GM23248 (cell line): ENCODE measurements at regions not wholly inside any gene's neighbourhood (a gene's known extent, or its start where the extent isn't known, plus 50 kb on each side); places are given as distances from the start of the nearest gene placed in this dataset.
A peak's percentile ranks its signal among the peaks of the same experiment; 100 is the strongest.

Experiments
- DNase-seq: peaks from one replicate; pipeline ENCODE4 v3.0.0-alpha.2; 2015
- H2AFZ ChIP-seq: fragments of 200-600 bp; sonication (generic); 2 replicates; pipeline ENCODE4 v1.6.1; 2016; ENCODE audit warnings: antibody characterized with exemption
- H3F3A ChIP-seq: fragments of 200-600 bp; sonication (generic); 2 replicates; pipeline ENCODE4 v1.6.1; 2016; ENCODE audit warnings: mild to moderate bottlenecking, antibody characterized with exemption, mixed run types; ENCODE audit not compliant: insufficient read depth
- H3K27ac ChIP-seq: fragments of 200-600 bp; sonication (generic); 2 replicates; pipeline ENCODE4 v1.5.1; 2016; ENCODE audit warnings: mild to moderate bottlenecking
- H3K27me3 ChIP-seq: fragments of 200-600 bp; sonication (generic); replicated peaks from 2 replicates; pipeline ENCODE4 v1.6.1; 2016; ENCODE audit warnings: mild to moderate bottlenecking; ENCODE audit not compliant: insufficient read depth
- H3K36me3 ChIP-seq: fragments of 200-600 bp; sonication (generic); 2 replicates; pipeline ENCODE4 v1.6.1; 2016; ENCODE audit warnings: low read depth, mild to moderate bottlenecking
- H3K4me1 ChIP-seq: fragments of 200-600 bp; sonication (generic); 2 replicates; pipeline ENCODE4 v1.6.1; 2016; ENCODE audit warnings: mild to moderate bottlenecking; ENCODE audit not compliant: insufficient read depth
- H3K4me2 ChIP-seq: fragments of 200-600 bp; sonication (generic); one replicate; pipeline ENCODE4 v1.6.1; 2016; ENCODE audit warnings: mild to moderate bottlenecking; ENCODE audit not compliant: unreplicated experiment
- H3K4me3 ChIP-seq: fragments of 200-600 bp; sonication (generic); 2 replicates; pipeline ENCODE4 v1.5.1; 2016; ENCODE audit warnings: mild to moderate bottlenecking
- H3K79me2 ChIP-seq: fragments of 200-600 bp; sonication (generic); 2 replicates; pipeline ENCODE4 v1.6.1; 2016; ENCODE audit warnings: mild to moderate bottlenecking; ENCODE audit not compliant: insufficient read depth
- H3K9ac ChIP-seq: fragments of 200-600 bp; sonication (generic); 2 replicates; pipeline ENCODE4 v1.6.1; 2016; ENCODE audit warnings: mild to moderate bottlenecking
- H3K9me2 ChIP-seq: fragments of 200-600 bp; sonication (generic); 2 replicates; pipeline ENCODE4 v1.6.1; 2016; ENCODE audit warnings: mixed run types, mild to moderate bottlenecking, moderate library complexity; ENCODE audit not compliant: insufficient read depth
- H3K9me3 ChIP-seq: fragments of 200-600 bp; sonication (generic); one replicate; pipeline ENCODE4 v1.6.1; 2017; ENCODE audit warnings: low read depth
- H4K20me1 ChIP-seq: fragments of 200-600 bp; sonication (generic); 2 replicates; pipeline ENCODE4 v1.6.0; 2016; ENCODE audit not compliant: insufficient read depth
- EZH2 ChIP-seq: fragments of 200-600 bp; sonication (generic); IDR thresholded peaks from 2 replicates; pipeline ENCODE4 v1.6.1; 2018; ENCODE audit warnings: antibody characterized with exemption, mild to moderate bottlenecking; ENCODE audit not compliant: insufficient read depth, poor library complexity, severe bottlenecking
- EZH2phosphoT487 ChIP-seq: fragments of 200-600 bp; sonication (generic); IDR thresholded peaks from 2 replicates; pipeline ENCODE4 v1.6.1; 2018; ENCODE audit warnings: antibody characterized with exemption, moderate library complexity, mild to moderate bottlenecking, low read depth; ENCODE audit not compliant: insufficient read depth
- WGBS, 2 experiments: methylation state at CpG; one replicate each; pipeline ENCODE4 v1.1.6; 2015 to 2017; ENCODE audit warnings: low lambda C conversion rate in 2 of 2, low coverage in 1 of 2; ENCODE audit errors: missing lambda C conversion rate in 2 of 2; 5-methylcytosine and 5-hydroxymethylcytosine counted together
- in situ Hi-C: fragments of 300-500 bp; cut with MboI; formaldehyde crosslinking; loops from 2 replicates; pipeline ENCODE4 v1.15.0; 2020

- no peak overlapping the region for H3K4me2 ChIP-seq
- H3K27ac ChIP-seq: peak overlapping the region; percentile 65
- peaks cover 10% of the 10 kb centered on the region for H3F3A ChIP-seq
- H3K36me3 ChIP-seq: no peaks in the 10 kb centered on the region
- 50 to 64% methylated on average over 3 of the region's 3 CpGs for WGBS, 2 experiments
- H3K9me2 ChIP-seq: no peaks in the 10 kb centered on the region
- peak overlapping the region; percentile 66; the same call in 1 of the 2 replicates for H2AFZ ChIP-seq
- TF ChIP-seq EZH2phosphoT487 (no peak), EZH2 (no peak)
- H3K4me1 ChIP-seq: peaks cover 40% of the 10 kb centered on the region
- H3K27me3 ChIP-seq: no peaks in the 10 kb centered on the region
- DNase-seq: no peak
- no peaks in the 10 kb centered on the region for H3K9me3 ChIP-seq
- in situ Hi-C loops: no loop called here
- no peak overlapping the region for H3K4me3 ChIP-seq
- no peaks in the 10 kb centered on the region for H3K79me2 ChIP-seq
- no peak overlapping the region for H3K9ac ChIP-seq
- no peaks in the 10 kb centered on the region for H4K20me1 ChIP-seq
Observed at GRCh38 chr11:97966901-97967300, 1053.8 kb upstream of the CNTN5 start.

GRCh38 chr11:97968071-97968470, 1052.7 kb upstream of the CNTN5 start:
- no peak overlapping the region for H3K27ac ChIP-seq
- no peaks in the 10 kb centered on the region for H3K9me2 ChIP-seq
- H4K20me1 ChIP-seq: no peaks in the 10 kb centered on the region
- no peak for DNase-seq
- peaks cover 10% of the 10 kb centered on the region for H3F3A ChIP-seq
- no peak overlapping the region for H3K4me3 ChIP-seq
- peaks cover 40% of the 10 kb centered on the region for H3K4me1 ChIP-seq
- no peaks in the 10 kb centered on the region for H3K79me2 ChIP-seq
- H3K27me3 ChIP-seq: no peaks in the 10 kb centered on the region
- H3K9ac ChIP-seq: no peak overlapping the region
- H3K9me3 ChIP-seq: no peaks in the 10 kb centered on the region
- H3K36me3 ChIP-seq: no peaks in the 10 kb centered on the region
- 60 to 71% methylated on average over 2 of the region's 2 CpGs for WGBS, 2 experiments
- H3K4me2 ChIP-seq: no peak overlapping the region
- 0 out of 2 replicates have a peak overlapping the region, but pooled peaks have one; percentile 27 for H2AFZ ChIP-seq
- TF ChIP-seq EZH2 (no peak), EZH2phosphoT487 (no peak)
- in situ Hi-C loops: no loop called here

GRCh38 chr11:97972731-97973130, 1048.0 kb upstream of the CNTN5 start:
- TF ChIP-seq EZH2 (no peak), EZH2phosphoT487 (no peak)
- Histone ChIP-seq H3K9me3 (no peaks in the 10 kb centered on the region), H3K36me3 (no peaks in the 10 kb centered on the region), H3K27ac (no peak overlapping the region), H3K79me2 (no peaks in the 10 kb centered on the region), H3K27me3 (no peaks in the 10 kb centered on the region), H4K20me1 (no peaks in the 10 kb centered on the region), H3K9me2 (no peaks in the 10 kb centered on the region), H3K4me1 (0 out of 2 replicates have a peak, but pooled peaks cover 2% of the 10 kb centered on the region), H3F3A (no peaks in the 10 kb centered on the region), H3K9ac (no peak overlapping the region), H3K4me2 (no peak overlapping the region), H2AFZ (peak overlapping the region; percentile 39; the same call in 1 of the 2 replicates), H3K4me3 (no peak overlapping the region)
- no peak for DNase-seq
- WGBS, 2 experiments: 33 to 34% methylated on average over 5 of the region's 5 CpGs
- in situ Hi-C loops: no loop called here

GRCh38 chr11:97973352-97973857, 1047.3 kb upstream of the CNTN5 start:
- Histone ChIP-seq H3K9ac (no peak overlapping the region), H3K4me2 (no peak overlapping the region), H3K27ac (no peak overlapping the region), H3K9me2 (no peaks in the 10 kb centered on the region), H2AFZ (peak overlapping the region; percentile 39; the same call in 1 of the 2 replicates), H3K4me3 (no peak overlapping the region), H3K36me3 (no peaks in the 10 kb centered on the region), H3K4me1 (no peaks in the 10 kb centered on the region), H4K20me1 (no peaks in the 10 kb centered on the region), H3K79me2 (no peaks in the 10 kb centered on the region), H3F3A (no peaks in the 10 kb centered on the region), H3K27me3 (no peaks in the 10 kb centered on the region), H3K9me3 (no peaks in the 10 kb centered on the region)
- WGBS, 2 experiments: 37 to 45% methylated on average over 6 to 9 of the region's 10 CpGs
- in situ Hi-C loops: no loop called here
- TF ChIP-seq EZH2: no peak
- TF ChIP-seq EZH2phosphoT487: no peak
- no peak for DNase-seq
